Hematopoietic multipotent progenitor cell treated with erythropoietin and hydrocortisone succinate and interleukin-3 and kit ligand, for 4 days (in vitro differentiated cells): ENCODE measurements at regions not wholly inside any gene's neighbourhood (a gene's known extent, or its start where the extent isn't known, plus 50 kb on each side); places are given as distances from the start of the nearest gene placed in this dataset.

Experiments used
- DNase-seq: peaks from one replicate; pipeline ENCODE4 v3.0.0-alpha.2; 2015

- DNase-seq, result no peak
Observed at GRCh38 chrX:4225086-4225485, 511.6 kb upstream of the PRKX start.

- no peak for DNase-seq
Observed at GRCh38 chrX:4206941-4207340, 493.5 kb upstream of the PRKX start.

- no peak for DNase-seq
Observed at GRCh38 chrX:4197971-4198370, 484.5 kb upstream of the PRKX start.

- DNase-seq, result no peak
Observed at GRCh38 chrX:4193500-4194155, 480.2 kb upstream of the PRKX start.

GRCh38 chrX:4186331-4186730, 472.9 kb upstream of the PRKX start:
- no peak for DNase-seq

GRCh38 chrX:4185086-4185485, 471.6 kb upstream of the PRKX start:
- DNase-seq, result no peak

GRCh38 chrX:4182408-4182806, 469.0 kb upstream of the PRKX start:
- no peak for DNase-seq

- DNase-seq, result no peak
Observed at GRCh38 chrX:4181782-4182407, 468.4 kb upstream of the PRKX start.

GRCh38 chrX:4179031-4179430, 465.6 kb upstream of the PRKX start:
- no peak for DNase-seq

GRCh38 chrX:4175221-4175620, 461.8 kb upstream of the PRKX start:
- no peak for DNase-seq

- DNase-seq, result no peak
Observed at GRCh38 chrX:4173743-4174142, 460.3 kb upstream of the PRKX start.

- DNase-seq, result no peak
Observed at GRCh38 chrX:4151798-4152197, 438.3 kb upstream of the PRKX start.

- no peak for DNase-seq
Observed at GRCh38 chrX:4150259-4150658, 436.8 kb upstream of the PRKX start.

GRCh38 chrX:4129626-4130025, 416.2 kb upstream of the PRKX start:
- DNase-seq, result no peak

GRCh38 chrX:4118666-4119530, 405.4 kb upstream of the PRKX start:
- DNase-seq, result no peak

- DNase-seq, result no peak
Observed at GRCh38 chrX:4110964-4111363, 397.5 kb upstream of the PRKX start.

- no peak for DNase-seq
Observed at GRCh38 chrX:4094926-4095325, 381.5 kb upstream of the PRKX start.

- DNase-seq, result no peak
Observed at GRCh38 chrX:4091046-4091760, 377.8 kb upstream of the PRKX start.

- DNase-seq, result no peak
Observed at GRCh38 chrX:4059893-4060292, 346.4 kb upstream of the PRKX start.

GRCh38 chrX:4043951-4044350, 330.5 kb upstream of the PRKX start:
- DNase-seq, result no peak

GRCh38 chrX:4035874-4036273, 322.4 kb upstream of the PRKX start:
- DNase-seq, result no peak

- no peak for DNase-seq
Observed at GRCh38 chrX:4028151-4028550, 314.7 kb upstream of the PRKX start.

GRCh38 chrX:4005281-4005680, 291.8 kb upstream of the PRKX start:
- no peak for DNase-seq
